ENCODE measurements at regions not wholly inside any gene's neighbourhood (a gene's known extent, or its start where the extent isn't known, plus 50 kb on each side); places are given as distances from the start of the nearest gene placed in this dataset.

GRCh38 chr11:134670247-134670782 lies 258.3 kb upstream of the B3GAT1 start:
- no peaks in the 10 kb centered on the region for H3K27me3 Mint-ChIP-seq (ENCODE audit: insufficient read depth, unreplicated experiment)
- no peaks in the 10 kb centered on the region for H3K4me1 Mint-ChIP-seq (ENCODE audit: insufficient read depth, unreplicated experiment)
- H3K9me3 Mint-ChIP-seq (ENCODE audit: unreplicated experiment), result peaks cover 7% of the 10 kb centered on the region
- no peaks in the 10 kb centered on the region for H3K36me3 Mint-ChIP-seq (ENCODE audit: insufficient read depth, unreplicated experiment)
- no TSS peak for BruUV-seq (replicated peaks)
- no peak for DNase-seq (ENCODE audit: unreplicated experiment)
- no peak overlapping the region for H3K4me3 Mint-ChIP-seq (ENCODE audit: unreplicated experiment)
- CTCF ChIA-PET, result no interaction called here
- intact Hi-C loops (cut with micrococcal nuclease), result no loop called here
- no peak overlapping the region for H3K27ac Mint-ChIP-seq (ENCODE audit: low read depth, unreplicated experiment)
- TF ChIP-seq CTCF (IDR thresholded peaks at IDR 0.05; ENCODE audit: unreplicated experiment), result no peak
- POLR2A ChIA-PET, result interaction anchor here (0.6 kb wide), 1 partner anchor 81 kb away, joined by 4 read pairs; no protein-coding TSS in a partner anchor

GRCh38 chr11:134669796-134670195 lies 257.8 kb upstream of the B3GAT1 start:
- CTCF ChIA-PET, result no interaction called here
- no TSS peak for BruUV-seq (replicated peaks)
- TF ChIP-seq CTCF (IDR thresholded peaks at IDR 0.05; ENCODE audit: unreplicated experiment), result no peak
- intact Hi-C loops (cut with micrococcal nuclease), result no loop called here
- H3K36me3 Mint-ChIP-seq (ENCODE audit: insufficient read depth, unreplicated experiment), result no peaks in the 10 kb centered on the region
- no peak overlapping the region for H3K27ac Mint-ChIP-seq (ENCODE audit: low read depth, unreplicated experiment)
- no peaks in the 10 kb centered on the region for H3K27me3 Mint-ChIP-seq (ENCODE audit: insufficient read depth, unreplicated experiment)
- no peak overlapping the region for H3K4me3 Mint-ChIP-seq (ENCODE audit: unreplicated experiment)
- no peak for DNase-seq (ENCODE audit: unreplicated experiment)
- POLR2A ChIA-PET, result interaction anchor here (0.6 kb wide), 1 partner anchor 81 kb away, joined by 4 read pairs; no protein-coding TSS in a partner anchor
- peaks cover 7% of the 10 kb centered on the region for H3K9me3 Mint-ChIP-seq (ENCODE audit: unreplicated experiment)
- no peaks in the 10 kb centered on the region for H3K4me1 Mint-ChIP-seq (ENCODE audit: insufficient read depth, unreplicated experiment)

- POLR2A ChIA-PET, result no interaction called here
- peaks cover 13% of the 10 kb centered on the region for H3K9me3 Mint-ChIP-seq (ENCODE audit: unreplicated experiment)
- DNase-seq (ENCODE audit: unreplicated experiment), result no peak
- no peak for TF ChIP-seq CTCF (IDR thresholded peaks at IDR 0.05; ENCODE audit: unreplicated experiment)
- H3K27ac Mint-ChIP-seq (ENCODE audit: low read depth, unreplicated experiment), result no peak overlapping the region
- no peaks in the 10 kb centered on the region for H3K27me3 Mint-ChIP-seq (ENCODE audit: insufficient read depth, unreplicated experiment)
- H3K36me3 Mint-ChIP-seq (ENCODE audit: insufficient read depth, unreplicated experiment), result no peaks in the 10 kb centered on the region
- BruUV-seq (replicated peaks), result no TSS peak
- intact Hi-C loops (cut with micrococcal nuclease), result no loop called here
- CTCF ChIA-PET, result no interaction called here
- H3K4me1 Mint-ChIP-seq (ENCODE audit: insufficient read depth, unreplicated experiment), result no peaks in the 10 kb centered on the region
- no peak overlapping the region for H3K4me3 Mint-ChIP-seq (ENCODE audit: unreplicated experiment)
Measured at GRCh38 chr11:134668796-134669195, 256.8 kb upstream of the B3GAT1 start.

GRCh38 chr11:134668076-134668475 lies 256.0 kb upstream of the B3GAT1 start:
- Mint-ChIP-seq H3K4me3 (ENCODE audit: unreplicated experiment) (no peak overlapping the region), H3K27ac (ENCODE audit: low read depth, unreplicated experiment) (no peak overlapping the region), H3K4me1 (ENCODE audit: insufficient read depth, unreplicated experiment) (no peaks in the 10 kb centered on the region), H3K27me3 (ENCODE audit: insufficient read depth, unreplicated experiment) (no peaks in the 10 kb centered on the region), H3K9me3 (ENCODE audit: unreplicated experiment) (peaks cover 15% of the 10 kb centered on the region), H3K36me3 (ENCODE audit: insufficient read depth, unreplicated experiment) (no peaks in the 10 kb centered on the region)
- no TSS peak for BruUV-seq (replicated peaks)
- ChIA-PET POLR2A (no interaction called here), CTCF (no interaction called here)
- no peak for DNase-seq (ENCODE audit: unreplicated experiment)
- TF ChIP-seq CTCF (IDR thresholded peaks at IDR 0.05; ENCODE audit: unreplicated experiment), result no peak
- intact Hi-C loops (cut with micrococcal nuclease), result no loop called here

Measured in MCF 10A (cell line).